Activated CD8-positive, alpha-beta memory T cell treated with anti-CD3 and anti-CD28 coated beads, Interleukin-2, amount 50 U/mL, for 48 hours (primary cell): ENCODE measurements at regions not wholly inside any gene's neighbourhood (a gene's known extent, or its start where the extent isn't known, plus 50 kb on each side); places are given as distances from the start of the nearest gene placed in this dataset.

Experiments
- DNase-seq: peaks from one replicate; pipeline ENCODE4 v3.0.0-alpha.2; 2020

DNA sequence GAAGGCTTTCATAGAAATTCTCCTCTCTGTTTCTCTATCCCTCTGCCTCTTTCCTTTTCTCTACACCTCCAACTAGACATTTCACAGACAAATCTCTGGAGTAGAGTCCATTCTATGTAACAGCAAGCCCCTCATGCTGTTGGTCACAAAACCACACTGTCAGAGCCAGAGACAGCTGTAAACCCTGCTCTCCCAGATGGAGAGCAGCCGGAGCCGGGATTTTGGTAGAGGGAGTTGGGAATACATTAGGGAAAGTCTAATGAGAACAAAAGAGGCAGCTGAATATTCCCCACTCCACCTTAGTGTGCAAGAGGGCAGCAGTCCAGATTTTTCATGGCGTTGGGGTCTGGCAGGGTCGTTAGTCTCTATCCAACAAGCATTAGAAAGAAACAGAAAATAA lies 68.3 kb upstream of the EDN1 start:
- no peak for DNase-seq

DNA sequence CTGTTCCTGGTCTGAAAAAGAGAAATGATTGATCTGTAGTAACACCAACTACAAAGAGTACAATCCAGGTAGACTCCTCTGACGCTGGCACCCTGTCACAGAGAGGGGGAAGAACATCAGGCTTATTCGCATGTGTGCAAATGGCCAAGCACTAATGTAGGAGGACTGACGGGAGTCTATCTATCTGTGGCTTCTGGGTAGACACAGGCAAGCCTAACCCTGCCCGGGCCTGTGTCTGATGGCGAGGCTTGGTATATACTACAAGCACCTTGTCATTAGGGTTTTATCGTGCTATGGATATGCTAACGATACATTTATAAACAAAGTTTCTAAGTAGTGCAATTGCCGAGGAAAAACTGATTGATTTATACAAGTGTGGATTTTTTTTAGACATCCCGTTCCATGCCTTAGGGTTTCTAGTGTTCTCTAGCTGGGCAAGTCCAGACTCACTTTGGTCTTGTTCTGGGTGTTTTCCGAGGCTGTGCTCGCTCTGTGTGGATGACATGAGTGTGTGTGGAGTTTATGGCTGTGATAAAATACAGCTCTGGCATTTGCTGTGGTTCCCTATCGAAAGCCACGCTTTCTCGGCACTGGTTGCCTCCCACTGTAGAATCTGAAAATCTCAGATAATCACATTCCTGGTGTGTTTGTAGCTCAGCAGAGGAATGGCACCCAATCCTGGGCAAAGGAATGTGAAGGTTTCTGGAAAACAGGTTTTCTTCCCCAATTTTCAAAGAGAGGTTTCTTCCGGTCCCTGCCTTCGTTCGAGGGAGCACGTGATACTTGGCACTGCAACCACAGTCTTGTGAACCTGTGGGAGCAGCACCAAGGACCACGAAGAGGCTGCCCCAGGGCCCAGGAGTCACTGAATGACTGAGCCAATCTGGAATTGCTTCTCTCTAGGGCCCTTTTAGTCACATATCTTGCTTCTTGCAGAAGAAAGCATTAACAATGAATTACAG lies 67.5 kb upstream of the EDN1 start:
- no peak for DNase-seq

DNA sequence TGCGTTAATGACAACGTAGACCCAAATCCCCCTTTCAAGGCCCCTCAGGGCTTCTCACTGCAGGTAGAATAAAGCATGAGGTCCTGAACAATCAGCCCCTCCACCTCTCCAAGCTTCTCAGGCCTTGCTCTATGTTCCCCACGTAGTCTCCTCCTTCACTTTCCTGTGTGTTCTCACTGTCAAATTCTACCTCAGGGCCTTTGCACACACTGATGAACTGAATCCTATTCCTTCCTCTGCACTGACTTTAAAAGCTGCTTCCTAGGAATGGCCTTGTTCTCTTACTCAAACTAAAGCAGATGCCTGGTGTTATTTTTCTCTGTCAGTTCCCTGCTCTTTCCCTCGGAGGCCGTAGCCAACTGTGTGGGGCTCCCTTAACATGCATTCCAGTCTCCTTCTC lies 66.8 kb upstream of the EDN1 start:
- DNase-seq: no peak

DNA sequence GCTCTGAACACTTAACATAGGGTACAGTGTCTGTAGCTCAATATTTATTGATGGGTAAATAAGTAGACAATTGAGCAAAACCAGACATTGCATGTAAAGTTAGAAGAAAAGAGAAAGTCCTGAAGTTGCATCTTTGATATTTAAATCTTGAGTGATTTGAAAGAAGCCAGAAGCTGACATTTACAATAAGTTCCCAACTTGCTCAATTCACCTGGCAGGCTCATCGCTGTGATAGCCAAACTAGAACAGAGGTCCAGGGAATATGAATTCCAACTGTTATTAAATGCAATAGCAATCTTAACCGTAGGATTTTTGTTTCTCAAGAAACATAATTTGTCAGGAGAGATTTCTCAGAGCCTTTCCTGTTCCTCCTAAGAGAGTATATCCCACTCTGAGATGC lies 65.9 kb upstream of the EDN1 start:
- no peak for DNase-seq

GRCh38 chr6:12228447-12229146 lies 61.6 kb upstream of the EDN1 start:
- DNase-seq: no peak

DNA sequence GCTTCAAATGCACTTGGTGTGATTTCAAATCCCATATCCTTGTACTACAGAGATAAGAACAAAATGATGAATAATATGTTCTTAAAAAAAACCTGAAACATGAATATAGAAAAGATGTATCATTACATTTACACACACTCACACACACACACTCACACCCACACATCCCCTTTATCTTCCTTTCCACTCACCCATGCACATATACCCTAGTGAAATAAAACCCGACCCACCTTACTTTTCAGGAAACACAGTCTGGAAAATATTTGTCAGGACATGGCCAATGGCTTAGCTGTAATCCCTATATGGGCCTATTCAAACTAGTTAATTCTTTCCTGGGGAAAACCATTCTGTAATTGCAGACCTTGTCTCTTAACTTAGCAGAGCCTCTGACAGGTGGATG lies 60.8 kb upstream of the EDN1 start:
- no peak for DNase-seq

GRCh38 chr6:12230523-12230922 lies 59.6 kb upstream of the EDN1 start:
- no peak for DNase-seq

GRCh38 chr6:12232339-12232738 lies 57.8 kb upstream of the EDN1 start:
- no peak for DNase-seq

DNA sequence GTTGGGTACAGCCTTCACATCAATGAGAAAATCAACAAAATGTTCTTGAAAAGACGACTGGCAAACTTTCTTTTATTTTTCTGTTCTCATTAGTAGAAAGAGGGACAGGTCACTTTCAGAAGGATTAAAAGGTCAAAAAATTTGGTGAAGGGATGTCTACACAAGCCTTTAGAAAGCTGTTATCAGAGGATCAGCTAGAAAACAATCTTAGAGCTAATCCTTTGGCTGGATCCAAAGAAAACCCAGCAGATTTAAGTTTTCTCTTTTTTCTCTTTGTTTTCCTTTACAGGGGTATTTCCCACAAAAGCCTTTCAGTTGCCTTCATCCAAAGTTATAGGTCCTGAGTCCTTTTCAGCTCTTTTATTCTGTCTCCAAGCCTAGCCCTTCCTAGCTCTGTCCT lies 57.3 kb upstream of the EDN1 start:
- DNase-seq: no peak

GRCh38 chr6:12233693-12234571 lies 56.2 kb upstream of the EDN1 start:
- peak; percentile 58 for DNase-seq

DNA sequence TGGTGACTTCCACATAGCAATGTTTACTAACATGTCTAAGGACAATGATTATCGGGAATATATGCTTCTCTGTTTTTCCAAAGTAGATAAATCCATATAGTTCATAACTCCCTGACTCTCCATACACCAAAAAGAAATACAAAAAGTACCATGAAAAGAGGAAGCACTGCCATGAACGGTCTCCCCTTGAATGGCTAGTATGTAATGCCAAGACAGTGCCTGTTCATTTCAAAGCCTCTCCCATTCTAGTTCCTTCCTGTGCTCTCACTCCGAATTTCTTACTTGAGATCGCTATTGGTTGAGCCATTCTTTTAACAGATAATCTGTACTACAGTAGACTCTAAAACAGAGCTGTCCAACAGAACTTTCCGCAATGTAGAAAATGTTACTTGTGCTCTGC lies 54.8 kb upstream of the EDN1 start:
- no peak for DNase-seq

- no peak for DNase-seq
These were observed 51.9 kb upstream of the EDN1 start for GRCh38 chr6:12238219-12238618.
